NB4 (cell line): ENCODE measurements at regions not wholly inside any gene's neighbourhood (a gene's known extent, or its start where the extent isn't known, plus 50 kb on each side); places are given as distances from the start of the nearest gene placed in this dataset.

ENCODE experiments used
- CTCF ChIP-seq: IDR thresholded peaks from one replicate; pipeline ENCODE4 v1.5.1; 2012; ENCODE audit warnings: low read depth, low read length
- MAX ChIP-seq: IDR thresholded peaks from 2 replicates; pipeline ENCODE4 v1.6.1; 2011; ENCODE audit warnings: low read depth, low read length
- MYC ChIP-seq: IDR thresholded peaks from 2 replicates; pipeline ENCODE4 v1.6.1; 2011; ENCODE audit warnings: low read depth, low read length
- POLR2A ChIP-seq: IDR thresholded peaks from 2 replicates; pipeline ENCODE4 v1.6.1; 2011; ENCODE audit warnings: mild to moderate bottlenecking; ENCODE audit not compliant: insufficient read length; ENCODE audit errors: extremely low read depth

GRCh38 chr2:160906878-160907277, 253.3 kb upstream of the TANK start:
- TF ChIP-seq CTCF (no peak), POLR2A (no peak), MAX (no peak), MYC (no peak)
